NCI-H1930 (cell line): ENCODE measurements at regions not wholly inside any gene's neighbourhood (a gene's known extent, or its start where the extent isn't known, plus 50 kb on each side); places are given as distances from the start of the nearest gene placed in this dataset.

Source experiments
- DNase-seq, 2 experiments: peaks; one replicate each; lab custom pipeline; 2025; lab: John Stamatoyannopoulos, UW

GRCh38 chr18:2036086-2036485 is 535.2 kb downstream of the METTL4 start:
- DNase-seq: no peak

- DNase-seq: no peak
Observed at GRCh38 chr18:2040279-2040678, 531.0 kb downstream of the METTL4 start.

- no peak for DNase-seq
Observed at GRCh38 chr18:2049986-2050385, 521.3 kb downstream of the METTL4 start.

- no peak for DNase-seq
Observed at GRCh38 chr18:2050702-2051201, 520.6 kb downstream of the METTL4 start.

GRCh38 chr18:2053490-2054089 is 517.7 kb downstream of the METTL4 start:
- no peak for DNase-seq

GRCh38 chr18:2059336-2059735 is 512.0 kb downstream of the METTL4 start:
- no peak for DNase-seq

GRCh38 chr18:2060086-2060485 is 511.2 kb downstream of the METTL4 start:
- DNase-seq: no peak

GRCh38 chr18:2070631-2071030 is 500.7 kb downstream of the METTL4 start:
- DNase-seq: peak; percentile 54 to 74

- no peak for DNase-seq
Observed at GRCh38 chr18:2075499-2075898, 495.8 kb downstream of the METTL4 start.

GRCh38 chr18:2082676-2083075 is 488.6 kb downstream of the METTL4 start:
- DNase-seq: no peak

- no peak for DNase-seq
Observed at GRCh38 chr18:2083691-2084090, 487.6 kb downstream of the METTL4 start.

- DNase-seq: no peak
Observed at GRCh38 chr18:2086439-2086838, 484.9 kb downstream of the METTL4 start.

GRCh38 chr18:2087877-2088673 is 483.2 kb downstream of the METTL4 start:
- DNase-seq: no peak

- no peak for DNase-seq
Observed at GRCh38 chr18:2089396-2089795, 481.9 kb downstream of the METTL4 start.

GRCh38 chr18:2091937-2092336 is 479.4 kb downstream of the METTL4 start:
- no peak for DNase-seq

- DNase-seq: no peak
Observed at GRCh38 chr18:2096551-2096950, 474.8 kb downstream of the METTL4 start.

GRCh38 chr18:2100694-2101213 is 470.6 kb downstream of the METTL4 start:
- DNase-seq: no peak

GRCh38 chr18:2102022-2102421 is 469.3 kb downstream of the METTL4 start:
- DNase-seq: no peak

- no peak for DNase-seq
Observed at GRCh38 chr18:2103299-2103698, 468.0 kb downstream of the METTL4 start.

GRCh38 chr18:2104620-2105462 is 466.5 kb downstream of the METTL4 start:
- no peak for DNase-seq

GRCh38 chr18:2108591-2108990 is 462.7 kb downstream of the METTL4 start:
- DNase-seq: no peak

- no peak for DNase-seq
Observed at GRCh38 chr18:2111456-2111855, 459.8 kb downstream of the METTL4 start.
